ENCODE measurements at regions not wholly inside any gene's neighbourhood (a gene's known extent, or its start where the extent isn't known, plus 50 kb on each side); places are given as distances from the start of the nearest gene placed in this dataset.

GRCh38 chr1:2906085-2906484, 104.6 kb upstream of the TTC34 start:
- H3K27me3 ChIP-seq: no peaks in the 10 kb centered on the region
- no peak overlapping the region for H3K27ac ChIP-seq
- no peak for TF ChIP-seq POLR2A (IDR thresholded peaks at IDR 0.05)
- TF ChIP-seq CTCF (IDR thresholded peaks at IDR 0.05): no peak
- 31 to 50% methylated on average over 15 to 20 of the region's 20 CpGs for WGBS, 2 donors
- intact Hi-C loops (cut with DNase I; ENCODE audit: low total_unique reads): no loop called here
- H3K9me3 ChIP-seq: no peaks in the 10 kb centered on the region
- H3K4me1 ChIP-seq: peaks cover 4% of the 10 kb centered on the region
- H3K4me3 ChIP-seq: no peak overlapping the region
- peak; percentile 48 for DNase-seq
- H3K36me3 ChIP-seq (ENCODE audit: low read depth, missing control alignments): no peaks in the 10 kb centered on the region

GRCh38 chr1:2906620-2907019, 105.1 kb upstream of the TTC34 start:
- DNase-seq: no peak
- no peaks in the 10 kb centered on the region for H3K36me3 ChIP-seq (ENCODE audit: low read depth, missing control alignments)
- no peak overlapping the region for H3K4me3 ChIP-seq
- peaks cover 4% of the 10 kb centered on the region for H3K4me1 ChIP-seq
- no peaks in the 10 kb centered on the region for H3K9me3 ChIP-seq
- intact Hi-C loops (cut with DNase I; ENCODE audit: low total_unique reads): no loop called here
- H3K27ac ChIP-seq: no peak overlapping the region
- TF ChIP-seq POLR2A (IDR thresholded peaks at IDR 0.05) (no peak), CTCF (IDR thresholded peaks at IDR 0.05) (no peak)
- 87 to 91% methylated on average over 14 to 15 of the region's 15 CpGs for WGBS, 2 donors
- no peaks in the 10 kb centered on the region for H3K27me3 ChIP-seq

GRCh38 chr1:2907051-2907450, 105.6 kb upstream of the TTC34 start:
- Histone ChIP-seq H3K9me3 (no peaks in the 10 kb centered on the region), H3K27me3 (no peaks in the 10 kb centered on the region), H3K36me3 (ENCODE audit: low read depth, missing control alignments) (no peaks in the 10 kb centered on the region), H3K4me3 (no peak overlapping the region), H3K4me1 (peaks cover 4% of the 10 kb centered on the region), H3K27ac (no peak overlapping the region)
- 92 to 94% methylated on average over 16 of the region's 16 CpGs for WGBS, 2 donors
- intact Hi-C loops (cut with DNase I; ENCODE audit: low total_unique reads): no loop called here
- TF ChIP-seq CTCF (IDR thresholded peaks at IDR 0.05) (no peak), POLR2A (IDR thresholded peaks at IDR 0.05) (no peak)
- DNase-seq: no peak

GRCh38 chr1:2908081-2908480, 106.6 kb upstream of the TTC34 start:
- H3K9me3 ChIP-seq: no peaks in the 10 kb centered on the region
- TF ChIP-seq CTCF (IDR thresholded peaks at IDR 0.05) (no peak), POLR2A (IDR thresholded peaks at IDR 0.05) (no peak)
- no peak overlapping the region for H3K27ac ChIP-seq
- WGBS, 2 donors: 92% methylated on average over 12 of the region's 16 CpGs; no CpG with 5 or more reads in 1 of the 2 donors
- H3K36me3 ChIP-seq (ENCODE audit: low read depth, missing control alignments): no peaks in the 10 kb centered on the region
- peaks cover 4% of the 10 kb centered on the region for H3K4me1 ChIP-seq
- intact Hi-C loops (cut with DNase I; ENCODE audit: low total_unique reads): no loop called here
- H3K27me3 ChIP-seq: no peaks in the 10 kb centered on the region
- DNase-seq: no peak
- no peak overlapping the region for H3K4me3 ChIP-seq

- H3K36me3 ChIP-seq (ENCODE audit: low read depth, missing control alignments): no peaks in the 10 kb centered on the region
- no peak overlapping the region for H3K27ac ChIP-seq
- H3K9me3 ChIP-seq: no peaks in the 10 kb centered on the region
- intact Hi-C loops (cut with DNase I; ENCODE audit: low total_unique reads): no loop called here
- whole genome bisulfite sequencing, 2 donors: 90% methylated on average over 15 of the region's 15 CpGs; no CpG with 5 or more reads in 1 of the 2 donors
- no peak for DNase-seq
- no peak overlapping the region for H3K4me3 ChIP-seq
- peaks cover 4% of the 10 kb centered on the region for H3K4me1 ChIP-seq
- H3K27me3 ChIP-seq: no peaks in the 10 kb centered on the region
- no peak for TF ChIP-seq POLR2A (IDR thresholded peaks at IDR 0.05)
- no peak for TF ChIP-seq CTCF (IDR thresholded peaks at IDR 0.05)
Observed at GRCh38 chr1:2908561-2908960, 107.1 kb upstream of the TTC34 start.

Measured in testis (tissue), 2 donors.